ENCODE measurements at regions not wholly inside any gene's neighbourhood (a gene's known extent, or its start where the extent isn't known, plus 50 kb on each side); places are given as distances from the start of the nearest gene placed in this dataset.

- H3K4me1 ChIP-seq (ENCODE audit: control insufficient read depth, insufficient read depth, low read length) = no peaks in the 10 kb centered on the region
- no peaks in the 10 kb centered on the region for H3K9me3 ChIP-seq (ENCODE audit: control insufficient read depth, insufficient read depth, low read depth, low read length)
- no peak overlapping the region for H3K4me3 ChIP-seq (ENCODE audit: low read depth, low read length)
- H3K36me3 ChIP-seq (ENCODE audit: control insufficient read depth in 2 of 2, insufficient read depth in 1 of 2, low read length in 2 of 2) = no peaks in the 10 kb centered on the region
- TF ChIP-seq REST (tag by site-specific recombination; IDR thresholded peaks at IDR 0.05) (no peak), ZBTB20 (tag by site-specific recombination; IDR thresholded peaks at IDR 0.05) (peak; percentile 10; the same call in 1 of the 2 replicates)
- no peak overlapping the region for H3K27ac ChIP-seq (ENCODE audit: extremely low read depth, low read depth, low read length)
- ChIA-PET CTCF (interaction anchor here (0.6 to 1.5 kb wide), 4 partner anchors 17 to 1407 kb away, joined by 3 read pairs; no protein-coding TSS in a partner anchor), POLR2A (no interaction called here)
Observed at GRCh38 chr1:209412036-209412435, 171.5 kb upstream of the CAMK1G start.

- no peaks in the 10 kb centered on the region for H3K9me3 ChIP-seq (ENCODE audit: control insufficient read depth, insufficient read depth, low read depth, low read length)
- no peaks in the 10 kb centered on the region for H3K4me1 ChIP-seq (ENCODE audit: control insufficient read depth, insufficient read depth, low read length)
- ChIA-PET CTCF (interaction anchor here (0.6 to 1.5 kb wide), 4 partner anchors 16 to 1408 kb away, joined by 3 read pairs; no protein-coding TSS in a partner anchor), POLR2A (interaction anchor here (0.5 kb wide), 1 partner anchor 44 kb away, joined by 3 read pairs; no protein-coding TSS in a partner anchor)
- no peaks in the 10 kb centered on the region for H3K36me3 ChIP-seq (ENCODE audit: control insufficient read depth in 2 of 2, insufficient read depth in 1 of 2, low read length in 2 of 2)
- no peak overlapping the region for H3K4me3 ChIP-seq (ENCODE audit: low read depth, low read length)
- H3K27ac ChIP-seq (ENCODE audit: extremely low read depth, low read depth, low read length) = no peak overlapping the region
- TF ChIP-seq INSM2 (tag by site-specific recombination; IDR thresholded peaks at IDR 0.05) = no peak
- TF ChIP-seq ATF2 (tag by site-specific recombination; IDR thresholded peaks at IDR 0.05; ENCODE audit: low read depth) = peak; percentile 61; the same call in 1 of the 2 replicates
- TF ChIP-seq ZNF221 (tag by site-specific recombination; IDR thresholded peaks at IDR 0.05; ENCODE audit: borderline replicate concordance) = no peak
Observed at GRCh38 chr1:209412566-209412965, 170.9 kb upstream of the CAMK1G start.

- Histone ChIP-seq H3K4me1 (ENCODE audit: control insufficient read depth, insufficient read depth, low read length) (no peaks in the 10 kb centered on the region), H3K9me3 (ENCODE audit: control insufficient read depth, insufficient read depth, low read depth, low read length) (no peaks in the 10 kb centered on the region), H3K4me3 (ENCODE audit: low read depth, low read length) (no peak overlapping the region), H3K36me3 (ENCODE audit: control insufficient read depth in 2 of 2, insufficient read depth in 1 of 2, low read length in 2 of 2) (no peaks in the 10 kb centered on the region), H3K27ac (ENCODE audit: extremely low read depth, low read depth, low read length) (no peak overlapping the region)
- TF ChIP-seq ZBTB49 (tag by site-specific recombination; IDR thresholded peaks at IDR 0.05; ENCODE audit: low read depth) = no peak
- TF ChIP-seq ZNF138 (tag by site-specific recombination; IDR thresholded peaks at IDR 0.05; ENCODE audit: borderline replicate concordance) = no peak
- TF ChIP-seq SETDB1 (IDR thresholded peaks at IDR 0.05; ENCODE audit: insufficient read length, low read length) = no peak
- CTCF ChIA-PET = interaction anchor here (1.5 kb wide), 1 partner anchor 16 kb away, joined by 3 read pairs; no protein-coding TSS in a partner anchor
- POLR2A ChIA-PET = no interaction called here
Observed at GRCh38 chr1:209413062-209413461, 170.5 kb upstream of the CAMK1G start.
